ENCODE measurements at regions not wholly inside any gene's neighbourhood (a gene's known extent, or its start where the extent isn't known, plus 50 kb on each side); places are given as distances from the start of the nearest gene placed in this dataset.

DNA sequence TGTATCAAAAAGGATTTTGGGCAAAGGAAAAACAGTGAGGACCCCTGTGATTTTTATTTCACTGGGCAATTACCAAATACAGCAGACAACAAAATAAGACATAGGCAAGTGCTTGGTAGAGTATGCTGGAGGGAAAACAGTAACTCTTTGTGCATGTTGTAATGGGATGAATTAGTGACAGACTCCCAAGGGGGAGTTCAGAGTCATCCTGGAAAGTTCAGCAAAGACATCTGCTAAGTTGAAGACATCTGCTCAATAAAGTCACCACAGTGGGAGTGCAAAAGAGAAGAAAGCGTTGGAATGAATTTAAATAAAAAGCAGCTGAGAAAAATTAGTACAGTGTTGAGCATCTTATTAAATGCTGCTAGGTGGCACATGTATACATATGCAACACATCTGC, 378.8 kb upstream of the ISX start:
- ATAC-seq (ENCODE audit: low read depth) (no peak), DNase-seq (no peak)
- Mint-ChIP-seq H3K36me3 (ENCODE audit: low read depth) (no peaks in the 10 kb centered on the region), H3K4me1 (no peaks in the 10 kb centered on the region), H3K4me3 (no peak overlapping the region), H3K27me3 (no peaks in the 10 kb centered on the region), H3K9me3 (no peaks in the 10 kb centered on the region), H3K27ac (no peak overlapping the region)
- TF ChIP-seq, protein P1, sequence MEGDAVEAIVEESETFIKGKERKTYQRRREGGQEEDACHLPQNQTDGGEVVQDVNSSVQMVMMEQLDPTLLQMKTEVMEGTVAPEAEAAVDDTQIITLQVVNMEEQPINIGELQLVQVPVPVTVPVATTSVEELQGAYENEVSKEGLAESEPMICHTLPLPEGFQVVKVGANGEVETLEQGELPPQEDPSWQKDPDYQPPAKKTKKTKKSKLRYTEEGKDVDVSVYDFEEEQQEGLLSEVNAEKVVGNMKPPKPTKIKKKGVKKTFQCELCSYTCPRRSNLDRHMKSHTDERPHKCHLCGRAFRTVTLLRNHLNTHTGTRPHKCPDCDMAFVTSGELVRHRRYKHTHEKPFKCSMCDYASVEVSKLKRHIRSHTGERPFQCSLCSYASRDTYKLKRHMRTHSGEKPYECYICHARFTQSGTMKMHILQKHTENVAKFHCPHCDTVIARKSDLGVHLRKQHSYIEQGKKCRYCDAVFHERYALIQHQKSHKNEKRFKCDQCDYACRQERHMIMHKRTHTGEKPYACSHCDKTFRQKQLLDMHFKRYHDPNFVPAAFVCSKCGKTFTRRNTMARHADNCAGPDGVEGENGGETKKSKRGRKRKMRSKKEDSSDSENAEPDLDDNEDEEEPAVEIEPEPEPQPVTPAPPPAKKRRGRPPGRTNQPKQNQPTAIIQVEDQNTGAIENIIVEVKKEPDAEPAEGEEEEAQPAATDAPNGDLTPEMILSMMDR (IDR thresholded peaks at IDR 0.05), result no peak
- POLR2A ChIA-PET, result no interaction called here
- CTCF ChIA-PET, result no interaction called here
- intact Hi-C loops (cut with micrococcal nuclease), result no loop called here

DNA sequence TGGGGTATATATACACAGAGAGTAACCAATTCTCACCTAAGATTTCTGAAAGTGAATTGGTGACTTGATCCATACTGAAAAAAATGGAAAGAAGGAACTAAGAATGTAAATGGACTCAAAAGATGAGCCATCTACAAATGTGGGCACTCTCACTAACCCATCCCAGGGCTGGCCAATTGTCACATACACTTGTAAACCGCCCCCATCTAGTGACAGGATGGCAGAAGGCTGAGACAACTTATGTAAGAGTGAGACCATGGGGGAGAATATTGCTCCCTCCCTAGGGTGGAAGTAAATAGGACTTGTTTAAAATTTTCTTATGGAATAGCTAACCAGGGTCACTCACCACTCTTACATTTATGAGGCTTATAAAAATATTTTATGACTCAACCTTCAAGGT, 377.1 kb upstream of the ISX start:
- ChIA-PET POLR2A (no interaction called here), CTCF (no interaction called here)
- ATAC-seq (ENCODE audit: low read depth) (no peak), DNase-seq (no peak)
- Mint-ChIP-seq H3K4me3 (no peak overlapping the region), H3K36me3 (ENCODE audit: low read depth) (no peaks in the 10 kb centered on the region), H3K27ac (no peak overlapping the region), H3K4me1 (no peaks in the 10 kb centered on the region), H3K9me3 (no peaks in the 10 kb centered on the region), H3K27me3 (no peaks in the 10 kb centered on the region)
- intact Hi-C loops (cut with micrococcal nuclease), result no loop called here
- TF ChIP-seq, protein P1 (IDR thresholded peaks at IDR 0.05), result no peak

DNA sequence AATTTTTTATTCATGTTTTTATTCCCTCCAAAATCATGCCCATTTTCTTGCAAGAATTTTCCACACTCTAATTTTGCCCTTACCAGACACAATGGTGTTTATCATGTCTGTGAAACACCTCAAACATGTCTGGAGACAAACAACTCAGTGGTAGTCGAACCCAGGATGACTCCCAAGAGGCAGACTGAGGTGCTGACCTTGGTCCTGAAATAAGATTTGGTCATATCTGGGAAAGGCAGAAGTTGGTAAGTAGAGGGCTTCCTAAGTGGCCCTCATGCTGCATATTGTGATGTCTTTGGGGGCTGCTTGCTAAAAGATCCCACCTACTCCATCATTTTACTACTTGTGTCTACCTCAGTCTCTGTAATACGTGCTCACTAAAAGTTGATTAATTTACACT, 369.4 kb upstream of the ISX start:
- Mint-ChIP-seq H3K4me3 (no peak overlapping the region), H3K4me1 (no peaks in the 10 kb centered on the region), H3K36me3 (ENCODE audit: low read depth) (no peaks in the 10 kb centered on the region), H3K9me3 (peaks cover 3% of the 10 kb centered on the region), H3K27me3 (peaks cover 5% of the 10 kb centered on the region), H3K27ac (no peak overlapping the region)
- POLR2A ChIA-PET, result no interaction called here
- TF ChIP-seq, protein P1 (IDR thresholded peaks at IDR 0.05), result no peak
- intact Hi-C loops (cut with micrococcal nuclease), result no loop called here
- ATAC-seq (ENCODE audit: low read depth), result no peak
- CTCF ChIA-PET, result no interaction called here
- DNase-seq, result no peak

DNA sequence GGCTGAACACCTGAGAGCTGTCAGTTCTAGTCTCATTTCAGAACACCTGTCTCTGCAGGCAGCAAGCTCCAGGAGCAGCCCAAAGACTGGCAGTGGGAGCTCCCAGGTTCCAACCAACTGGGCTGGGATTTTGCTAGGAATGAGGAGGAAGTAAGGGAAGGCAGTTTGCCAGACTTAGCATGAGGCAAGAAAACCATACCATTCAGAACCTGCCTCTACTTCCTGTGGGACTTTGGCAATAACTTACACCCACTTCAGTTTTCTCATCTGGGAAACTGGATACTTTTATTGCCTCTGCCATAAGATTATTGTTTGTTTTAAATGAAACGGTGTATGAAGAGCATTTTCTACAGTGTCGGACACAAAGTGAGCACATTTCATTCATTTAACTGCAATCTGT, 363.7 kb upstream of the ISX start:
- no peaks in the 10 kb centered on the region for H3K36me3 Mint-ChIP-seq (ENCODE audit: low read depth)
- TF ChIP-seq, protein P1 (IDR thresholded peaks at IDR 0.05), result no peak
- POLR2A ChIA-PET, result no interaction called here
- CTCF ChIA-PET, result no interaction called here
- no peak overlapping the region for H3K4me3 Mint-ChIP-seq
- peaks cover 5% of the 10 kb centered on the region for H3K27me3 Mint-ChIP-seq
- H3K27ac Mint-ChIP-seq, result no peak overlapping the region
- intact Hi-C loops (cut with micrococcal nuclease), result no loop called here
- H3K4me1 Mint-ChIP-seq, result no peaks in the 10 kb centered on the region
- ATAC-seq (ENCODE audit: low read depth) (no peak), DNase-seq (no peak)
- H3K9me3 Mint-ChIP-seq, result no peaks in the 10 kb centered on the region

DNA sequence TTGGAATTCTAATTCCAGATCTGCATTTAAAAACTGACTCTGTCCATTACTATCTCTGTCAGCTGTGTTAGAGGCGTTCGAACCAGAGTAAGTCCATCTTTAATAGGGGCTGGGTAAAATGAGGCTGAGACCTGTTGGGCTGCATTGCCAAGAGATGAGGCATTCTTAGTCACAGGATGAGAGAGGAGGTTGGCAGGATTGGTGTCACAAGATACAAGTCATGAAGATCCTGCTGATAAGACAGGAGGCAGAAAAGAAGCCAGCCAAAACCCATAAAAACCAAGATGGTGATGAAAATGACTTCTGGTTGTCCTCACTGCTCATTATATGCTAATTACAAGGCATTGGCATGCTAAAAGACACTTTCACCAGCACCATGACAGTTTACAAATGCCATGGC, 356.3 kb upstream of the ISX start:
- ATAC-seq (ENCODE audit: low read depth), result no peak
- CTCF ChIA-PET, result no interaction called here
- Mint-ChIP-seq H3K4me1 (no peaks in the 10 kb centered on the region), H3K4me3 (no peak overlapping the region), H3K36me3 (ENCODE audit: low read depth) (no peaks in the 10 kb centered on the region), H3K9me3 (no peaks in the 10 kb centered on the region), H3K27me3 (no peaks in the 10 kb centered on the region), H3K27ac (no peak overlapping the region)
- POLR2A ChIA-PET, result no interaction called here
- no peak for DNase-seq
- TF ChIP-seq, protein P1 (IDR thresholded peaks at IDR 0.05), result no peak
- intact Hi-C loops (cut with micrococcal nuclease), result no loop called here

All from activated B cell treated with CpG ODN at 0.5 μM for 24 hours (primary cell).